ENCODE measurements at regions not wholly inside any gene's neighbourhood (a gene's known extent, or its start where the extent isn't known, plus 50 kb on each side); places are given as distances from the start of the nearest gene placed in this dataset.
A peak's percentile ranks its signal among the peaks of the same experiment; 100 is the strongest.

DNA sequence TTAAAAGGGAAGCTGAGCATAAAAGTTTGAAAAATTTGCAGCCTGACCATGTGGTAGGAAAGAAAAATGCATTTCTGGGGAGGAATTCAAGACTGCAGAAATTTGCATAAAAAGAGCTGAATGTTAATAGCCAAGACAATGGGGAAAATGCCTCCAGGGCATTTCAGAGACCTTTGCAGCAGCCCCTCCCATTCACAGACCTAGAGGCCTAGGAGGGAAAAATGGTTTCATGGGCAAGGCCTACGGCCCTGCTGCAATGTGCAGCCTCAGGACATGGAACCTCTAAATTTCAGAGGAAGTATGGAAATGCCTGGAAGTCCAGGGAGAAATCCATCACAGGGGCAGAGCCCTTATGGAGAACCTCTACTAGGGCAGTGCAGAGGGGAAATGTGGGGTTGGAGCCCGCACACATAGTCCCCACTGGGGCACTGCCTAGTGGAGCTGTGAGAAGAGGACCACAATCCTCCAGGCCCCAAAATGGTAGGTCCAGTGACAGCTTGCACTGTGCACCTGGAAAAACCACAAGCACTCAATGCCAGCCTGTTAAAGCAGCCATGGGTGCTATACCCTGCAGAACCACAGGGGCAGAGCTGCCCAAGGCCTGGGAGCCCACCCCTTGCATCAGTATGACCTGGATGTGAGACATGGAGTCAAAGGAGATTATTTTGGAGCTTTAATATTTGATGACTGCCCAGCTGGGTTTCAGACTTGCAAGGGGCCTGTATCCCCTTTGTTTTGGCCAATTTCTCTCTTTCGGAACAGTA lies 243.8 kb downstream of the DNAJB9 start:
- Histone ChIP-seq H3K36me3 (ENCODE audit: control insufficient read depth in 2 of 2, insufficient read depth in 1 of 2, low read length in 2 of 2) (no peaks in the 10 kb centered on the region), H3K4me3 (ENCODE audit: low read depth, low read length) (no peak overlapping the region), H3K9me3 (ENCODE audit: control insufficient read depth, insufficient read depth, low read depth, low read length) (no peaks in the 10 kb centered on the region), H3K27ac (ENCODE audit: extremely low read depth, low read depth, low read length) (no peak overlapping the region), H3K4me1 (ENCODE audit: control insufficient read depth, insufficient read depth, low read length) (no peaks in the 10 kb centered on the region)
- CTCF ChIA-PET: interaction anchor here (0.6 kb wide), 1 partner anchor 883 kb away, joined by 3 read pairs; no protein-coding TSS in a partner anchor
- TF ChIP-seq ZNF585B (tag by site-specific recombination; IDR thresholded peaks at IDR 0.05) (peak; percentile 53), SETDB1 (IDR thresholded peaks at IDR 0.05; ENCODE audit: insufficient read length, low read length) (no peak)
- POLR2A ChIA-PET: no interaction called here

DNA sequence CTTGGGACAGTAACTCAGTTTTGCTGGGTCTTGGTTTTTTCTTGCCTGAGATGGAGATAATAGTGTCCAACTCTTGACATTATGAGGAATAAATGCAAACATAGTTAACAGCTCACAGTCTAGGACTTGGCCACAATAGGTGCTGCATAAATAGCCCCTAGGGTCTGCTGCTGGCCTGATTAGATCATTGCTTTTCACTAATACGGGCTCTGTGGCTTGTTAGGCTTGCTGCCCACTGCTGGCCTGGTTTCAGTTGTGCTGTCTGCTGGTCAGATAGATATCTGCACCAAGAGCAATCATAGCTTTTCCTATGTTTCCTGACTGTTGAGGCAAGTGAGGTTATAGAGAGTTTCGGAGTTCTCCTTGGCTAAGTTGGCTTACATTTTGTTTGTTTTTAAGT lies 246.1 kb downstream of the DNAJB9 start:
- Histone ChIP-seq H3K9me3 (ENCODE audit: control insufficient read depth, insufficient read depth, low read depth, low read length) (no peaks in the 10 kb centered on the region), H3K4me3 (ENCODE audit: low read depth, low read length) (no peak overlapping the region), H3K4me1 (ENCODE audit: control insufficient read depth, insufficient read depth, low read length) (no peaks in the 10 kb centered on the region), H3K27ac (ENCODE audit: extremely low read depth, low read depth, low read length) (no peak overlapping the region), H3K36me3 (ENCODE audit: control insufficient read depth in 2 of 2, insufficient read depth in 1 of 2, low read length in 2 of 2) (no peaks in the 10 kb centered on the region)
- TF ChIP-seq, protein P1, sequence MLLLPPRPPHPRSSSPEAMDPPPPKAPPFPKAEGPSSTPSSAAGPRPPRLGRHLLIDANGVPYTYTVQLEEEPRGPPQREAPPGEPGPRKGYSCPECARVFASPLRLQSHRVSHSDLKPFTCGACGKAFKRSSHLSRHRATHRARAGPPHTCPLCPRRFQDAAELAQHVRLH (tag by site-specific recombination; IDR thresholded peaks at IDR 0.05): no peak
- POLR2A ChIA-PET: no interaction called here
- CTCF ChIA-PET: no interaction called here

DNA sequence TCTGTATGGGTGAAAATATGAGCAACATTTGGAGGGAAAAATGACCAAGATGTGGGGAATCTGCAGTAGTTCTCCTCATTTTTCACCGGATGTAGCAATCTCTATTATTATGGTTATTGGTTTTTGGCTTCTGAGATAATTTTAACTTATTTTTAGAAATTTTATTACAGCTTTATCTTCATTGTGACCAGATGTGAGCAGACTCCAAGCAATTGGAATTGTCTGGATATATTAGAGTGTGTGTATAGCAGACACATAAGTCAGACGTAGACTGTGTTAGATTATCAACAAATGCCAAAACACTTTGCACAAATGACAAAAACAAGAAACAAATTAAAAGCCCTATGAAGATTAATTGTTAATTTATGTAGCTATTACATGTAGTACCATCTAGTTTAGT lies 249.1 kb downstream of the DNAJB9 start:
- H3K4me3 ChIP-seq (ENCODE audit: low read depth, low read length): no peak overlapping the region
- no peaks in the 10 kb centered on the region for H3K9me3 ChIP-seq (ENCODE audit: control insufficient read depth, insufficient read depth, low read depth, low read length)
- no peak overlapping the region for H3K27ac ChIP-seq (ENCODE audit: extremely low read depth, low read depth, low read length)
- TF ChIP-seq ZNF423 (tag by site-specific recombination; IDR thresholded peaks at IDR 0.05) (no peak), MZF1 (tag by site-specific recombination; IDR thresholded peaks at IDR 0.05; ENCODE audit: borderline replicate concordance) (no peak), ZNF48 (tag by site-specific recombination; IDR thresholded peaks at IDR 0.05) (no peak), ZNF10 (tag by site-specific recombination; IDR thresholded peaks at IDR 0.05) (no peak), ZNF76 (tag by site-specific recombination; IDR thresholded peaks at IDR 0.05; ENCODE audit: borderline replicate concordance, low read depth) (no peak), ZNF133 (tag by site-specific recombination; IDR thresholded peaks at IDR 0.05) (no peak), MYNN (tag by site-specific recombination; IDR thresholded peaks at IDR 0.05; ENCODE audit: borderline replicate concordance) (no peak), ZNF664 (tag by site-specific recombination; IDR thresholded peaks at IDR 0.05) (no peak), ZFP3 (tag by site-specific recombination; IDR thresholded peaks at IDR 0.05; ENCODE audit: low read depth) (no peak), ZNF221 (tag by site-specific recombination; IDR thresholded peaks at IDR 0.05; ENCODE audit: borderline replicate concordance) (no peak), ZNF274 (IDR thresholded peaks at IDR 0.05; ENCODE audit: low read length) (no peak), ZNF274 (tag by site-specific recombination; IDR thresholded peaks at IDR 0.05; ENCODE audit: borderline replicate concordance) (no peak)
- no peaks in the 10 kb centered on the region for H3K36me3 ChIP-seq (ENCODE audit: control insufficient read depth in 2 of 2, insufficient read depth in 1 of 2, low read length in 2 of 2)
- POLR2A ChIA-PET: no interaction called here
- CTCF ChIA-PET: interaction anchor here (0.6 kb wide), 1 partner anchor 957 kb away, joined by 3 read pairs; no protein-coding TSS in a partner anchor
- H3K4me1 ChIP-seq (ENCODE audit: control insufficient read depth, insufficient read depth, low read length): no peaks in the 10 kb centered on the region

DNA sequence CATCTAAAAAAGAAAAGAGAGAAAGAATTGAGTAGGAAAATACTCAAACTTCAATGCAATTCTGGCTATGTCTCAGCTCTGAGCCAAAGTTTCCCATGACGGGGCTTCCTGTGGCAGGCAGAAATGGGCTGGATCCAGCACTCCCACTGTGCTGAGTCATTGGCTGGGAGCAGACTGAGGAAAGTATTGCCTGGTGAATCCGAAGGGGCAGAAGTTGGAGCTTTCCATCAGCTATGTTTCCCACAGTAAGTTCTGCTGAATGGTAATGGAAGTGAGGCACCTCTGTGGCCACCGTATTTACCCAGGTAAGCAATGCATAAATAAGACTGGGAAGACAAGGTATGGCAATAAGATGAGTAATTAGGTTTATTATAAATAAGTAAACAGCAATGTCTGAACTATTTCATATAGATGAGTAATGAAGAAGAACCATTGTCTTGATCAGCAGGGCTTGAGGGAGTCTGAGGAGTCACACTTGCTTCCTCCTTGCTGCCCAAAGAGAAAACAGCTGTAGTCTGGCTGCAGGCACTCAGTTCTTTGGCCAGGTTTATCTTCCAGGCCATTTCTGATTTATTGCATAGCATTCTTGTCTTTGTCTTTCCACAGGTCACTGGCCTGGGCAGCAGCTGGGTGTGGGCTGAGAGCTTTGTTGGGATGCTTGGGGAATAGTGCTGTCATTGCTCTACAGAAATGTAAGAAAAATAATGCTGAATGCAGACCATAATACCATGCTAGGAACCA lies 255.3 kb downstream of the DNAJB9 start:
- POLR2A ChIA-PET: no interaction called here
- no peaks in the 10 kb centered on the region for H3K4me1 ChIP-seq (ENCODE audit: control insufficient read depth, insufficient read depth, low read length)
- no peak for TF ChIP-seq ZNF501 (tag by site-specific recombination; IDR thresholded peaks at IDR 0.05)
- TF ChIP-seq ZNF37A (tag by site-specific recombination; IDR thresholded peaks at IDR 0.05): no peak
- TF ChIP-seq, protein P2, sequence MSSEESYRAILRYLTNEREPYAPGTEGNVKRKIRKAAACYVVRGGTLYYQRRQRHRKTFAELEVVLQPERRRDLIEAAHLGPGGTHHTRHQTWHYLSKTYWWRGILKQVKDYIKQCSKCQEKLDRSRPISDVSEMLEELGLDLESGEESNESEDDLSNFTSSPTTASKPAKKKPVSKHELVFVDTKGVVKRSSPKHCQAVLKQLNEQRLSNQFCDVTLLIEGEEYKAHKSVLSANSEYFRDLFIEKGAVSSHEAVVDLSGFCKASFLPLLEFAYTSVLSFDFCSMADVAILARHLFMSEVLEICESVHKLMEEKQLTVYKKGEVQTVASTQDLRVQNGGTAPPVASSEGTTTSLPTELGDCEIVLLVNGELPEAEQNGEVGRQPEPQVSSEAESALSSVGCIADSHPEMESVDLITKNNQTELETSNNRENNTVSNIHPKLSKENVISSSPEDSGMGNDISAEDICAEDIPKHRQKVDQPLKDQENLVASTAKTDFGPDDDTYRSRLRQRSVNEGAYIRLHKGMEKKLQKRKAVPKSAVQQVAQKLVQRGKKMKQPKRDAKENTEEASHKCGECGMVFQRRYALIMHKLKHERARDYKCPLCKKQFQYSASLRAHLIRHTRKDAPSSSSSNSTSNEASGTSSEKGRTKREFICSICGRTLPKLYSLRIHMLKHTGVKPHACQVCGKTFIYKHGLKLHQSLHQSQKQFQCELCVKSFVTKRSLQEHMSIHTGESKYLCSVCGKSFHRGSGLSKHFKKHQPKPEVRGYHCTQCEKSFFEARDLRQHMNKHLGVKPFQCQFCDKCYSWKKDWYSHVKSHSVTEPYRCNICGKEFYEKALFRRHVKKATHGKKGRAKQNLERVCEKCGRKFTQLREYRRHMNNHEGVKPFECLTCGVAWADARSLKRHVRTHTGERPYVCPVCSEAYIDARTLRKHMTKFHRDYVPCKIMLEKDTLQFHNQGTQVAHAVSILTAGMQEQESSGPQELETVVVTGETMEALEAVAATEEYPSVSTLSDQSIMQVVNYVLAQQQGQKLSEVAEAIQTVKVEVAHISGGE (tag by site-specific recombination; conservative IDR thresholded peaks at IDR 0.05; ENCODE audit: low read depth): no peak
- no peak for TF ChIP-seq ZNF654 (tag by site-specific recombination; IDR thresholded peaks at IDR 0.05; ENCODE audit: low read depth)
- no peak for TF ChIP-seq ZNF292 (tag by site-specific recombination; IDR thresholded peaks at IDR 0.05; ENCODE audit: borderline replicate concordance, low read depth)
- TF ChIP-seq SP2 (tag by site-specific recombination; IDR thresholded peaks at IDR 0.05): no peak
- no peak for TF ChIP-seq ZIC2 (tag by site-specific recombination; IDR thresholded peaks at IDR 0.05)
- no peaks in the 10 kb centered on the region for H3K9me3 ChIP-seq (ENCODE audit: control insufficient read depth, insufficient read depth, low read depth, low read length)
- CTCF ChIA-PET: no interaction called here
- no peak overlapping the region for H3K4me3 ChIP-seq (ENCODE audit: low read depth, low read length)
- no peaks in the 10 kb centered on the region for H3K36me3 ChIP-seq (ENCODE audit: control insufficient read depth in 2 of 2, insufficient read depth in 1 of 2, low read length in 2 of 2)
- H3K27ac ChIP-seq (ENCODE audit: extremely low read depth, low read depth, low read length): no peak overlapping the region
